ENCODE measurements at regions not wholly inside any gene's neighbourhood (a gene's known extent, or its start where the extent isn't known, plus 50 kb on each side); places are given as distances from the start of the nearest gene placed in this dataset.
A peak's percentile ranks its signal among the peaks of the same experiment; 100 is the strongest.
"Not testable (repeated sequence)": the region's sequence is repeated elsewhere in the genome, so short reads cannot be mapped to it uniquely, and the experiment has no call there.

DNA sequence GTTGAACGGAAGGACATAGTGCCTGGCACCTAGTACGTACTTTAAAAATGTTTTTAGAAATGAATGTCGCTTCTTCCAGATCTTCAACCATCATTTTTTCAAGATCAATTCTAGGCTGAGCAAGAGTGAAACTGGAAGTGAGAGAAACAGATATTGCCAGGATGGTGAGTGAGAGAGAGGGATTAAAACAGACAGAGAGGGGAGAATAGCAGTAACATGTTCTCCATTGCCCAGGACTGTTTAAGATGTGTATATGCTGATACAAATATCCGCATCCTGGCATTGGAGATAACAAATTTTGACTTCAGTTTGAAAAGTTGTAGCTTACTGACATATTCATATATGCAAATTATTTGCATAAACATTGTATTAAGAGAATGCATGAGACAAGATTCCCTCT lies 1156.1 kb downstream of the TBL1XR1 start:
- DNase-seq, result no peak
- Histone ChIP-seq H3K27ac (ENCODE audit: low read length) (no peak overlapping the region), H3K4me3 (ENCODE audit: low read length) (no peak overlapping the region), H3K27me3 (ENCODE audit: control insufficient read depth, insufficient read depth, low read length) (no peaks in the 10 kb centered on the region), H3K36me3 (ENCODE audit: control insufficient read depth, insufficient read depth, low read length) (no peaks in the 10 kb centered on the region), H3K4me1 (ENCODE audit: control insufficient read depth, insufficient read depth, low read length) (no peaks in the 10 kb centered on the region), H3K9me3 (replicated peaks; ENCODE audit: control insufficient read depth, low read depth, low read length) (no peaks in the 10 kb centered on the region)
- WGBS (ENCODE audit: insufficient coverage), result no CpG with 5 or more reads among the region's 4 CpGs

DNA sequence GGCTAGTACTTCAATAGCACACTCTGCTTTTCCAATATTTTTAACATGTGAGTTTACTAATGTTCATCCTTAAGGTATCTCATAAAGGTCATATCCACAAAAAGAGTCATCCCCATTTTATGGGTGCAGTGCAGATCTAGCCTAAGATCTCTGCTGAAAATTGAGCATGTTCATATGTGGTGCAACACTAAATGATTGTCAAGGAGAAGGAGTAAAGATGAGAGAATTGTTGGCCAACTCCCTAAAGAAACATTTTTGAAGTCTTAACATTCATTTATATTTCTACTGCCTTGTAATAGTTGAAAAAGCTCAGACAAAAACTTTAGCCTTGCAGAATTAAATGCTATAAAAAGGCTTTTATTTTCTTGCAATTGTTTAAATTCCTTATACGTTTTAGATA lies 1159.6 kb downstream of the TBL1XR1 start:
- no peaks in the 10 kb centered on the region for H3K9me3 ChIP-seq (replicated peaks; ENCODE audit: control insufficient read depth, low read depth, low read length)
- no peaks in the 10 kb centered on the region for H3K4me1 ChIP-seq (ENCODE audit: control insufficient read depth, insufficient read depth, low read length)
- H3K27me3 ChIP-seq (ENCODE audit: control insufficient read depth, insufficient read depth, low read length), result no peaks in the 10 kb centered on the region
- H3K27ac ChIP-seq (ENCODE audit: low read length), result no peak overlapping the region
- WGBS (ENCODE audit: insufficient coverage), result no CpG with 5 or more reads among the region's 1 CpG
- DNase-seq, result no peak
- H3K4me3 ChIP-seq (ENCODE audit: low read length), result no peak overlapping the region
- no peaks in the 10 kb centered on the region for H3K36me3 ChIP-seq (ENCODE audit: control insufficient read depth, insufficient read depth, low read length)

- Histone ChIP-seq H3K27ac (ENCODE audit: low read length) (no peak overlapping the region), H3K4me3 (ENCODE audit: low read length) (no peak overlapping the region), H3K4me1 (ENCODE audit: control insufficient read depth, insufficient read depth, low read length) (no peaks in the 10 kb centered on the region), H3K9me3 (replicated peaks; ENCODE audit: control insufficient read depth, low read depth, low read length) (no peaks in the 10 kb centered on the region), H3K36me3 (ENCODE audit: control insufficient read depth, insufficient read depth, low read length) (no peaks in the 10 kb centered on the region), H3K27me3 (ENCODE audit: control insufficient read depth, insufficient read depth, low read length) (no peaks in the 10 kb centered on the region)
- DNase-seq, result no peak
- WGBS (ENCODE audit: insufficient coverage), result 78% methylated on average over 1 of the region's 4 CpGs
Observed at GRCh38 chr3:176032043-176032442, 1165.2 kb downstream of the TBL1XR1 start.

GRCh38 chr3:176016203-176016602 lies 1157.1 kb downstream of the NAALADL2 start:
- not testable (repeated sequence) for H3K27me3 ChIP-seq (ENCODE audit: control insufficient read depth, insufficient read depth, low read length); DNase-seq; H3K4me3 ChIP-seq (ENCODE audit: low read length); H3K4me1 ChIP-seq (ENCODE audit: control insufficient read depth, insufficient read depth, low read length); H3K27ac ChIP-seq (ENCODE audit: low read length); H3K36me3 ChIP-seq (ENCODE audit: control insufficient read depth, insufficient read depth, low read length); H3K9me3 ChIP-seq (replicated peaks; ENCODE audit: control insufficient read depth, low read depth, low read length)
- WGBS (ENCODE audit: insufficient coverage), result 98% methylated on average over 11 of the region's 20 CpGs

DNA sequence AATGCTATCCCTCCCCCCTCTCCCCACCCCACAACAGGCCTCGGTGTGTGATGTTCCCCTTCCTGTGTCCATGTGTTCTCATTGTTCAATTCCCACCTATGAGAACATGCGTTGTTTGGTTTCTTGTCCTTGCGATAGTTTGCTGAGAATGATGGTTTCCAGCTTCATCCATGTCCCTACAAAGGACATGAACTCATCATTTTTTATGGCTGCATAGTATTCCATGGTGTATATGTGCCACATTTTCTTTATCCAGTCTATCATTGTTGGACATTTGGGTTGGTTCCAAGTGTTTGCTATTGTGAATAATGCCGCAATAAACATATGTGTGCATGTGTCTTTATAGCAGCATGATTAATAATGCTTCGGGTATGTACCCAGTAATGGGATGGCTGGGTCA lies 1156.1 kb downstream of the NAALADL2 start:
- WGBS (ENCODE audit: insufficient coverage), result 100% methylated on average over 1 of the region's 5 CpGs
- DNase-seq; H3K27me3 ChIP-seq (ENCODE audit: control insufficient read depth, insufficient read depth, low read length); H3K9me3 ChIP-seq (replicated peaks; ENCODE audit: control insufficient read depth, low read depth, low read length); H3K36me3 ChIP-seq (ENCODE audit: control insufficient read depth, insufficient read depth, low read length); H3K27ac ChIP-seq (ENCODE audit: low read length); H3K4me1 ChIP-seq (ENCODE audit: control insufficient read depth, insufficient read depth, low read length); H3K4me3 ChIP-seq (ENCODE audit: low read length): not testable (repeated sequence)

- WGBS (ENCODE audit: insufficient coverage), result no CpG with 5 or more reads among the region's 1 CpG
- Histone ChIP-seq H3K4me3 (ENCODE audit: low read length) (no peak overlapping the region), H3K4me1 (ENCODE audit: control insufficient read depth, insufficient read depth, low read length) (no peaks in the 10 kb centered on the region), H3K27ac (ENCODE audit: low read length) (no peak overlapping the region), H3K27me3 (ENCODE audit: control insufficient read depth, insufficient read depth, low read length) (no peaks in the 10 kb centered on the region), H3K36me3 (ENCODE audit: control insufficient read depth, insufficient read depth, low read length) (no peaks in the 10 kb centered on the region), H3K9me3 (replicated peaks; ENCODE audit: control insufficient read depth, low read depth, low read length) (no peaks in the 10 kb centered on the region)
- DNase-seq, result no peak
Observed at GRCh38 chr3:176009256-176009655, 1150.1 kb downstream of the NAALADL2 start.

DNA sequence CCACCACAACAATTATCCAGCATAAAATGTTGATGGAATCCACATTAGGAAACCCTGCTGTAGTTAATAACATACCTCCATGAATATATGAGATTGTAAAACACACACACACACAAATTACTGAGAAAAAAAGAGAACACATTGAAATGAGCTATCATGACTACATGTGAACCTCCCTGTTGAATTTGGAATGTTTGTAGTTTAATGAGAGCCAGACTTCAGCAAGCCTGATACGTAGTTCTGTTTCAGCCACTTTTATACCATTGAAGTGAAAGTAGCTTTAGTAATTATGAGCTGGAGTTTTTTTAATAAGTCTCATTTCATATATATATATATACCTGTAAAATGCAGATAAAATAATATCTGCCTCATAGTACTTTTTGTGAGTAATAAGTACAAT lies 1146.4 kb downstream of the NAALADL2 start:
- H3K27ac ChIP-seq (ENCODE audit: low read length), result no peak overlapping the region
- peak; percentile 38 for DNase-seq
- no peaks in the 10 kb centered on the region for H3K4me1 ChIP-seq (ENCODE audit: control insufficient read depth, insufficient read depth, low read length)
- no peaks in the 10 kb centered on the region for H3K27me3 ChIP-seq (ENCODE audit: control insufficient read depth, insufficient read depth, low read length)
- WGBS (ENCODE audit: insufficient coverage), result no CpG with 5 or more reads among the region's 1 CpG
- H3K9me3 ChIP-seq (replicated peaks; ENCODE audit: control insufficient read depth, low read depth, low read length), result no peaks in the 10 kb centered on the region
- H3K36me3 ChIP-seq (ENCODE audit: control insufficient read depth, insufficient read depth, low read length), result no peaks in the 10 kb centered on the region
- H3K4me3 ChIP-seq (ENCODE audit: low read length), result no peak overlapping the region

GRCh38 chr3:175989161-175989560 lies 1130.0 kb downstream of the NAALADL2 start:
- Histone ChIP-seq H3K36me3 (ENCODE audit: control insufficient read depth, insufficient read depth, low read length) (no peaks in the 10 kb centered on the region), H3K27ac (ENCODE audit: low read length) (no peak overlapping the region), H3K27me3 (ENCODE audit: control insufficient read depth, insufficient read depth, low read length) (no peaks in the 10 kb centered on the region), H3K4me3 (ENCODE audit: low read length) (no peak overlapping the region), H3K4me1 (ENCODE audit: control insufficient read depth, insufficient read depth, low read length) (no peaks in the 10 kb centered on the region), H3K9me3 (replicated peaks; ENCODE audit: control insufficient read depth, low read depth, low read length) (peaks cover 3% of the 10 kb centered on the region)
- no peak for DNase-seq
- WGBS (ENCODE audit: insufficient coverage), result 90% methylated on average over 2 of the region's 2 CpGs

DNA sequence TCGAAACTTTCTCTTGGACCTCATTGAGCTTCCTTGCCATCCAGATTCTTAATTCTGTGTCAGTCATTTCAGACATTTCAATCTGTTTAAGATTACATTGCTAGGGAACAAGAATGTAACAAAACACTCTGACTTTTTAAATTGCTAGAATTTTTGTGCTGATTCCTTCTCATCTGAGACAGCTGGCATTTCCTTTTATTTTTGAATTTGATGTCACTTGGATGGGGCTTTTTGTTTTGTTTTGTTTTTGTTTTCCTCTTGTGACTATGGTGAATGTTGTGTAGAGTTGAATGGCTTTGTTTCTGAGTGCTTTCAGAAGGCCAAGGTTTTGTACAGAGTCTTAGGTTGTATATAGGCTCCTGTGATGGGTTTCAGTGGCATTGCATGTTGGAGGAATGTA lies 1129.3 kb downstream of the NAALADL2 start:
- Histone ChIP-seq H3K27me3 (ENCODE audit: control insufficient read depth, insufficient read depth, low read length) (no peaks in the 10 kb centered on the region), H3K4me3 (ENCODE audit: low read length) (no peak overlapping the region), H3K36me3 (ENCODE audit: control insufficient read depth, insufficient read depth, low read length) (no peaks in the 10 kb centered on the region), H3K4me1 (ENCODE audit: control insufficient read depth, insufficient read depth, low read length) (no peaks in the 10 kb centered on the region), H3K9me3 (replicated peaks; ENCODE audit: control insufficient read depth, low read depth, low read length) (peaks cover 3% of the 10 kb centered on the region), H3K27ac (ENCODE audit: low read length) (no peak overlapping the region)
- no CpG with 5 or more reads among the region's 1 CpG for WGBS (ENCODE audit: insufficient coverage)
- no peak for DNase-seq

- Histone ChIP-seq H3K36me3 (ENCODE audit: control insufficient read depth, insufficient read depth, low read length) (no peaks in the 10 kb centered on the region), H3K27me3 (ENCODE audit: control insufficient read depth, insufficient read depth, low read length) (no peaks in the 10 kb centered on the region), H3K27ac (ENCODE audit: low read length) (no peak overlapping the region), H3K4me3 (ENCODE audit: low read length) (no peak overlapping the region), H3K4me1 (ENCODE audit: control insufficient read depth, insufficient read depth, low read length) (no peaks in the 10 kb centered on the region), H3K9me3 (replicated peaks; ENCODE audit: control insufficient read depth, low read depth, low read length) (peaks cover 3% of the 10 kb centered on the region)
- no peak for DNase-seq
- no CpG with 5 or more reads among the region's 1 CpG for WGBS (ENCODE audit: insufficient coverage)
Observed at GRCh38 chr3:175985781-175986180, 1126.6 kb downstream of the NAALADL2 start.

DNA sequence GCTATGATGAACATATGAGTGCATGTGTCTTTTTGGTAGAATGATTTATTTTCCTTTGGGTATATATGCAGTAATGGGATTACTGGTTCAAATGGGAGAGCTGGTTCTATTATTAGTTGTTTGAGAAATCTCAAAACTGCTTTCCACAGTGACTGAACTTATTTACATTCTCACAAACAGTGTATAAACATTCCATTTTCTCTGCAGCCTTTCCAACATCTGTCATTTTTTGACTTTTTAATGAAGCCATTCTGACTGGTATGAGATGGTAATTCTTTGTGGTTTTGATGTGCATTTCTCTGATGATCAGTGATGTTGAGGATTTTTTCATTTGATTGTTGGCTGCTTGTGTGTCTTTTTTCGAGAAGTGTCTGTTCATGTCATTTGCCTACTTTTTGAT lies 1124.2 kb downstream of the NAALADL2 start:
- H3K4me3 ChIP-seq (ENCODE audit: low read length), result no peak overlapping the region
- no peaks in the 10 kb centered on the region for H3K27me3 ChIP-seq (ENCODE audit: control insufficient read depth, insufficient read depth, low read length)
- no peaks in the 10 kb centered on the region for H3K36me3 ChIP-seq (ENCODE audit: control insufficient read depth, insufficient read depth, low read length)
- WGBS (ENCODE audit: insufficient coverage), result no CpG with 5 or more reads among the region's 1 CpG
- no peaks in the 10 kb centered on the region for H3K4me1 ChIP-seq (ENCODE audit: control insufficient read depth, insufficient read depth, low read length)
- no peak for DNase-seq
- H3K9me3 ChIP-seq (replicated peaks; ENCODE audit: control insufficient read depth, low read depth, low read length), result peaks cover 3% of the 10 kb centered on the region
- no peak overlapping the region for H3K27ac ChIP-seq (ENCODE audit: low read length)

Data from muscle of leg (tissue), 3 donors.